Pulmonary artery endothelial cell (primary cell): ENCODE measurements at regions not wholly inside any gene's neighbourhood (a gene's known extent, or its start where the extent isn't known, plus 50 kb on each side); places are given as distances from the start of the nearest gene placed in this dataset.
"Not testable (repeated sequence)": the region's sequence is repeated elsewhere in the genome, so short reads cannot be mapped to it uniquely, and the experiment has no call there.

Experiments used
- DNase-seq: peaks from one replicate; pipeline ENCODE4 v3.0.0-alpha.2; 2011; ENCODE audit warnings: low read depth, low spot score

GRCh38 chr3:127046690-127047089 is 63.8 kb downstream of the PLXNA1 start:
- not testable (repeated sequence) for DNase-seq

GRCh38 chr3:127049393-127049792 is 66.5 kb downstream of the PLXNA1 start:
- DNase-seq: no peak

GRCh38 chr3:127050733-127051132 is 67.8 kb downstream of the PLXNA1 start:
- no peak for DNase-seq

- no peak for DNase-seq
Observed at GRCh38 chr3:127052121-127052561, 69.2 kb downstream of the PLXNA1 start.

GRCh38 chr3:127053026-127053425 is 70.1 kb downstream of the PLXNA1 start:
- DNase-seq: no peak

GRCh38 chr3:127053450-127053849 is 70.5 kb downstream of the PLXNA1 start:
- no peak for DNase-seq

- DNase-seq: no peak
Observed at GRCh38 chr3:127053979-127054378, 71.1 kb downstream of the PLXNA1 start.

GRCh38 chr3:127056281-127056680 is 73.4 kb downstream of the PLXNA1 start:
- no peak for DNase-seq

- DNase-seq: no peak
Observed at GRCh38 chr3:127056976-127057375, 74.1 kb downstream of the PLXNA1 start.

GRCh38 chr3:127059072-127059471 is 76.2 kb downstream of the PLXNA1 start:
- no peak for DNase-seq

- no peak for DNase-seq
Observed at GRCh38 chr3:127061641-127062040, 78.7 kb downstream of the PLXNA1 start.

- no peak for DNase-seq
Observed at GRCh38 chr3:127062926-127063325, 80.0 kb downstream of the PLXNA1 start.

- DNase-seq: no peak
Observed at GRCh38 chr3:127063916-127064315, 81.0 kb downstream of the PLXNA1 start.

- no peak for DNase-seq
Observed at GRCh38 chr3:127064391-127065137, 81.6 kb downstream of the PLXNA1 start.

GRCh38 chr3:127065138-127065427 is 82.2 kb downstream of the PLXNA1 start:
- no peak for DNase-seq

GRCh38 chr3:127065561-127066290 is 82.8 kb downstream of the PLXNA1 start:
- DNase-seq: no peak

- DNase-seq: no peak
Observed at GRCh38 chr3:127066635-127067034, 83.7 kb downstream of the PLXNA1 start.

- DNase-seq: no peak
Observed at GRCh38 chr3:127067116-127067910, 84.4 kb downstream of the PLXNA1 start.

- no peak for DNase-seq
Observed at GRCh38 chr3:127068111-127068810, 85.3 kb downstream of the PLXNA1 start.

- no peak for DNase-seq
Observed at GRCh38 chr3:127068871-127069270, 86.0 kb downstream of the PLXNA1 start.

- no peak for DNase-seq
Observed at GRCh38 chr3:127069814-127070440, 87.0 kb downstream of the PLXNA1 start.
